ENCODE measurements at regions not wholly inside any gene's neighbourhood (a gene's known extent, or its start where the extent isn't known, plus 50 kb on each side); places are given as distances from the start of the nearest gene placed in this dataset.
"Not testable (repeated sequence)": the region's sequence is repeated elsewhere in the genome, so short reads cannot be mapped to it uniquely, and the experiment has no call there.

- no peaks in the 10 kb centered on the region for H3K4me1 Mint-ChIP-seq (ENCODE audit: low read depth)
- H3K4me3 Mint-ChIP-seq = no peak overlapping the region
- H3K27me3 Mint-ChIP-seq (ENCODE audit: low read depth) = no peaks in the 10 kb centered on the region
- H3K27ac Mint-ChIP-seq = no peak overlapping the region
- no peaks in the 10 kb centered on the region for H3K36me3 Mint-ChIP-seq (ENCODE audit: low read depth)
- peaks cover 22% of the 10 kb centered on the region for H3K9me3 Mint-ChIP-seq
These were observed 89.4 kb upstream of the PPP2R3B start for GRCh38 chrX:475926-476723.

- no peaks in the 10 kb centered on the region for H3K36me3 Mint-ChIP-seq (ENCODE audit: low read depth)
- no peak overlapping the region for H3K27ac Mint-ChIP-seq
These were observed 90.0 kb upstream of the PPP2R3B start for GRCh38 chrX:476724-477075.

GRCh38 chrX:477441-478012 is 90.8 kb upstream of the PPP2R3B start:
- Mint-ChIP-seq H3K4me1 (ENCODE audit: low read depth) (no peaks in the 10 kb centered on the region), H3K4me3 (no peak overlapping the region), H3K27ac (no peak overlapping the region), H3K9me3 (peaks cover 18% of the 10 kb centered on the region), H3K27me3 (ENCODE audit: low read depth) (no peaks in the 10 kb centered on the region), H3K36me3 (ENCODE audit: low read depth) (no peaks in the 10 kb centered on the region)

More at GRCh38 chrX:476724-477075, 90.0 kb upstream of the PPP2R3B start:
- Mint-ChIP-seq H3K9me3 (peaks cover 20% of the 10 kb centered on the region), H3K27me3 (ENCODE audit: low read depth) (no peaks in the 10 kb centered on the region), H3K4me3 (no peak overlapping the region), H3K4me1 (ENCODE audit: low read depth) (no peaks in the 10 kb centered on the region)

GRCh38 chrX:479273-479981 is 92.7 kb upstream of the PPP2R3B start:
- no peaks in the 10 kb centered on the region for H3K27me3 Mint-ChIP-seq (ENCODE audit: low read depth)
- peaks cover 24% of the 10 kb centered on the region for H3K9me3 Mint-ChIP-seq
- H3K36me3 Mint-ChIP-seq (ENCODE audit: low read depth) = no peaks in the 10 kb centered on the region
- no peak overlapping the region for H3K27ac Mint-ChIP-seq
- no peaks in the 10 kb centered on the region for H3K4me1 Mint-ChIP-seq (ENCODE audit: low read depth)
- no peak overlapping the region for H3K4me3 Mint-ChIP-seq

GRCh38 chrX:480861-481417 is 94.2 kb upstream of the PPP2R3B start:
- Mint-ChIP-seq H3K9me3 (peaks cover 25% of the 10 kb centered on the region), H3K4me1 (ENCODE audit: low read depth) (no peaks in the 10 kb centered on the region), H3K36me3 (ENCODE audit: low read depth) (no peaks in the 10 kb centered on the region), H3K4me3 (no peak overlapping the region), H3K27me3 (ENCODE audit: low read depth) (no peaks in the 10 kb centered on the region), H3K27ac (no peak overlapping the region)

- Mint-ChIP-seq H3K27me3 (ENCODE audit: low read depth) (no peaks in the 10 kb centered on the region), H3K27ac (no peak overlapping the region), H3K4me1 (ENCODE audit: low read depth) (no peaks in the 10 kb centered on the region), H3K36me3 (ENCODE audit: low read depth) (no peaks in the 10 kb centered on the region), H3K9me3 (peaks cover 29% of the 10 kb centered on the region), H3K4me3 (no peak overlapping the region)
These were observed 95.5 kb upstream of the PPP2R3B start for GRCh38 chrX:482192-482701.

- Mint-ChIP-seq H3K27me3 (ENCODE audit: low read depth) (no peaks in the 10 kb centered on the region), H3K36me3 (ENCODE audit: low read depth) (no peaks in the 10 kb centered on the region), H3K27ac (no peak overlapping the region), H3K4me1 (ENCODE audit: low read depth) (no peaks in the 10 kb centered on the region), H3K4me3 (no peak overlapping the region), H3K9me3 (peaks cover 29% of the 10 kb centered on the region)
These were observed 96.0 kb upstream of the PPP2R3B start for GRCh38 chrX:482702-483203.

- Mint-ChIP-seq H3K27me3 (ENCODE audit: low read depth) (no peaks in the 10 kb centered on the region), H3K27ac (no peak overlapping the region), H3K36me3 (ENCODE audit: low read depth) (no peaks in the 10 kb centered on the region), H3K9me3 (peaks cover 35% of the 10 kb centered on the region), H3K4me1 (ENCODE audit: low read depth) (no peaks in the 10 kb centered on the region), H3K4me3 (no peak overlapping the region)
These were observed 98.7 kb upstream of the PPP2R3B start for GRCh38 chrX:485368-485767.

GRCh38 chrX:486325-486724 is 99.6 kb upstream of the PPP2R3B start:
- Mint-ChIP-seq H3K4me3 (no peak overlapping the region), H3K27me3 (ENCODE audit: low read depth) (no peaks in the 10 kb centered on the region), H3K27ac (no peak overlapping the region), H3K9me3 (peaks cover 35% of the 10 kb centered on the region), H3K36me3 (ENCODE audit: low read depth) (no peaks in the 10 kb centered on the region), H3K4me1 (ENCODE audit: low read depth) (no peaks in the 10 kb centered on the region)

- Mint-ChIP-seq H3K36me3 (ENCODE audit: low read depth) (no peaks in the 10 kb centered on the region), H3K4me3 (no peak overlapping the region), H3K9me3 (peaks cover 28% of the 10 kb centered on the region), H3K4me1 (ENCODE audit: low read depth) (no peaks in the 10 kb centered on the region), H3K27me3 (ENCODE audit: low read depth) (no peaks in the 10 kb centered on the region), H3K27ac (no peak overlapping the region)
These were observed 101.1 kb upstream of the PPP2R3B start for GRCh38 chrX:487836-488235.

- H3K4me3 Mint-ChIP-seq = no peak overlapping the region
- no peak overlapping the region for H3K27ac Mint-ChIP-seq
- H3K36me3 Mint-ChIP-seq (ENCODE audit: low read depth) = no peaks in the 10 kb centered on the region
- peaks cover 20% of the 10 kb centered on the region for H3K9me3 Mint-ChIP-seq
- H3K4me1 Mint-ChIP-seq (ENCODE audit: low read depth) = no peaks in the 10 kb centered on the region
- no peaks in the 10 kb centered on the region for H3K27me3 Mint-ChIP-seq (ENCODE audit: low read depth)
These were observed 103.1 kb upstream of the PPP2R3B start for GRCh38 chrX:489820-490219.

- no peak overlapping the region for H3K4me3 Mint-ChIP-seq
- no peaks in the 10 kb centered on the region for H3K36me3 Mint-ChIP-seq (ENCODE audit: low read depth)
- no peak overlapping the region for H3K27ac Mint-ChIP-seq
- H3K9me3 Mint-ChIP-seq = peaks cover 10% of the 10 kb centered on the region
- no peaks in the 10 kb centered on the region for H3K27me3 Mint-ChIP-seq (ENCODE audit: low read depth)
- no peaks in the 10 kb centered on the region for H3K4me1 Mint-ChIP-seq (ENCODE audit: low read depth)
These were observed 110.7 kb upstream of the PPP2R3B start for GRCh38 chrX:497186-498014.

- H3K27ac Mint-ChIP-seq; H3K4me1 Mint-ChIP-seq (ENCODE audit: low read depth); H3K27me3 Mint-ChIP-seq (ENCODE audit: low read depth); H3K36me3 Mint-ChIP-seq (ENCODE audit: low read depth); H3K4me3 Mint-ChIP-seq: not testable (repeated sequence)
- peaks cover 15% of the 10 kb centered on the region for H3K9me3 Mint-ChIP-seq
These were observed 112.2 kb upstream of the PPP2R3B start for GRCh38 chrX:498901-499300.

GRCh38 chrX:499870-500364 is 113.2 kb upstream of the PPP2R3B start:
- Mint-ChIP-seq H3K4me1 (ENCODE audit: low read depth) (no peaks in the 10 kb centered on the region), H3K9me3 (peaks cover 15% of the 10 kb centered on the region), H3K27me3 (ENCODE audit: low read depth) (no peaks in the 10 kb centered on the region), H3K27ac (no peak overlapping the region), H3K36me3 (ENCODE audit: low read depth) (no peaks in the 10 kb centered on the region), H3K4me3 (no peak overlapping the region)

Data from T-helper 1 cell treated with Interleukin-12 subunit alpha and Interleukin-12 subunit beta and Interleukin-4 antibody, amounts not matched to agents 30 μg/mL and 1 μg/mL, for 36 hours (primary cell).